ENCODE measurements at regions not wholly inside any gene's neighbourhood (a gene's known extent, or its start where the extent isn't known, plus 50 kb on each side); places are given as distances from the start of the nearest gene placed in this dataset.

DNA sequence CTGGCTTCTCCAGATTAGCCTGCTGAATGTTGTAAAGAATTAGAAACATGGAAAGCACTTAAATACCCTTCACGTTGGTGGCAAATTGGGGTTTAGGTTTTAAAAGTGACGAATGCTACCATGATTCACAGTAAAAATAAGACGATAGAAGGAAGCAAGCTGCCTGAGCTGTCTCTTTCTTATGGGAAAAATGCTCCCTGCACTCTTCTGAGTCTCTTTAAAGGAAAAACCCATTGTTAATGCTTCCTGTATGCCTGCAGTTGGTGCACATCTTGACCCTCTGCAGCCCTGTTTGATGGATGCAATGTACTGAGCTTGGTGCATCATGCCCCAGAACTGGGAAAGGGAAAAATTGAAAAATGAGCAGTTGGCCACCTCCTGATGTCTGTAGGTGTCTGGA, 258.6 kb upstream of the RASGRP1 start:
- H3K4me3 ChIP-seq (replicated peaks in 1 of 3; ENCODE audit: low read depth in 2 of 3, low read length in 3 of 3) = no peak overlapping the region
- H3K4me2 ChIP-seq (replicated peaks; ENCODE audit: extremely low read depth, low read length, poor library complexity, severe bottlenecking) = no peak overlapping the region
- 100% methylated on average over 3 of the region's 3 CpGs for WGBS (ENCODE audit: insufficient coverage)
- Mint-ChIP-seq H3K9me3 (peaks cover 0 to 8% (median 2%) of the 10 kb centered on the region in 7 donors), H3K36me3 (no peaks in the 10 kb centered on the region), H3K4me3 (no peak overlapping the region), H3K27ac (no peak overlapping the region), H3K4me1 (no peaks in the 10 kb centered on the region), H3K27me3 (ENCODE audit: low read depth in 3 of 3) (peaks cover 0 to 5% (median 0%) of the 10 kb centered on the region in 3 donors)
- no peaks in the 10 kb centered on the region for H3K36me3 ChIP-seq (replicated peaks in 1 of 2; ENCODE audit: control insufficient read depth in 1 of 2, insufficient read depth in 2 of 2, low read length in 2 of 2)
- no peaks in the 10 kb centered on the region for H3K79me2 ChIP-seq (ENCODE audit: insufficient read depth, low read length)
- peaks cover 5 to 9% of the 10 kb centered on the region in 2 donors for H3K9me3 ChIP-seq (replicated peaks in 1 of 2; ENCODE audit: control insufficient read depth in 1 of 2, insufficient read depth in 1 of 2, low read length in 2 of 2)
- no peak for DNase-seq
- TF ChIP-seq, protein P1, sequence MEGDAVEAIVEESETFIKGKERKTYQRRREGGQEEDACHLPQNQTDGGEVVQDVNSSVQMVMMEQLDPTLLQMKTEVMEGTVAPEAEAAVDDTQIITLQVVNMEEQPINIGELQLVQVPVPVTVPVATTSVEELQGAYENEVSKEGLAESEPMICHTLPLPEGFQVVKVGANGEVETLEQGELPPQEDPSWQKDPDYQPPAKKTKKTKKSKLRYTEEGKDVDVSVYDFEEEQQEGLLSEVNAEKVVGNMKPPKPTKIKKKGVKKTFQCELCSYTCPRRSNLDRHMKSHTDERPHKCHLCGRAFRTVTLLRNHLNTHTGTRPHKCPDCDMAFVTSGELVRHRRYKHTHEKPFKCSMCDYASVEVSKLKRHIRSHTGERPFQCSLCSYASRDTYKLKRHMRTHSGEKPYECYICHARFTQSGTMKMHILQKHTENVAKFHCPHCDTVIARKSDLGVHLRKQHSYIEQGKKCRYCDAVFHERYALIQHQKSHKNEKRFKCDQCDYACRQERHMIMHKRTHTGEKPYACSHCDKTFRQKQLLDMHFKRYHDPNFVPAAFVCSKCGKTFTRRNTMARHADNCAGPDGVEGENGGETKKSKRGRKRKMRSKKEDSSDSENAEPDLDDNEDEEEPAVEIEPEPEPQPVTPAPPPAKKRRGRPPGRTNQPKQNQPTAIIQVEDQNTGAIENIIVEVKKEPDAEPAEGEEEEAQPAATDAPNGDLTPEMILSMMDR (IDR thresholded peaks at IDR 0.05) = no peak
- no peaks in the 10 kb centered on the region for H4K20me1 ChIP-seq (ENCODE audit: insufficient read depth, low read length)
- intact Hi-C loops (cut with micrococcal nuclease) = no loop called here
- no peak overlapping the region for H3K27ac ChIP-seq (ENCODE audit: low read depth in 1 of 2, low read length in 2 of 2)
- H3K4me1 ChIP-seq (ENCODE audit: control insufficient read depth in 1 of 2, insufficient read depth in 2 of 2, low read length in 2 of 2) = no peaks in the 10 kb centered on the region
- H3K27me3 ChIP-seq (ENCODE audit: control insufficient read depth in 2 of 2, insufficient read depth in 2 of 2, low read length in 2 of 2) = no peaks in the 10 kb centered on the region
- no peak overlapping the region for H3K9ac ChIP-seq (ENCODE audit: insufficient read depth, low read length, poor library complexity, severe bottlenecking)
- H2AFZ ChIP-seq (ENCODE audit: insufficient read depth, low read depth, low read length, poor library complexity, severe bottlenecking) = no peak overlapping the region

DNA sequence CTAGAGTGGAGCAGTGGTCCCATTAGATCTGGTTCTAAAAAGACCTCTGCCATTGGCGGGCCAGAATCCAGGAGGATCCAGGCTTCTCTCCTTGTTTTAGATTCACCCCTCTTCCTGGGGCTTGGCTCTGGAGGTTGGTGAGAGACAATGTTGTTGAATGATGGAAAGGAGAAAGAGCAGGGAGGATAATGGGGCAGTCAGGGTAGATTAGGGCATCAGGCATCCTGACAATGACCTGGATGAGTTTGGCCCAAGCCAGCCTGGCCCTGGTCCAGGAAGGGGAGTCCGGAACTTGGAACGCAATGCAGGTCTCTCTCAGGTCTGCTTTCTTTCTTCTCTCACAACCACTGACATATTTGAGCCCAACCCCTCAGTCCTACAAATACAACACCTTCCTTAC, 260.1 kb upstream of the RASGRP1 start:
- Histone ChIP-seq H3K36me3 (replicated peaks in 1 of 2; ENCODE audit: control insufficient read depth in 1 of 2, insufficient read depth in 2 of 2, low read length in 2 of 2) (no peaks in the 10 kb centered on the region), H3K27me3 (ENCODE audit: control insufficient read depth in 2 of 2, insufficient read depth in 2 of 2, low read length in 2 of 2) (no peaks in the 10 kb centered on the region), H3K4me3 (replicated peaks in 1 of 3; ENCODE audit: low read depth in 2 of 3, low read length in 3 of 3) (no peak overlapping the region), H3K9me3 (replicated peaks in 1 of 2; ENCODE audit: control insufficient read depth in 1 of 2, insufficient read depth in 1 of 2, low read length in 2 of 2) (peaks cover 5 to 9% of the 10 kb centered on the region in 2 donors), H3K27ac (ENCODE audit: low read depth in 1 of 2, low read length in 2 of 2) (no peak overlapping the region), H4K20me1 (ENCODE audit: insufficient read depth, low read length) (no peaks in the 10 kb centered on the region), H3K4me2 (replicated peaks; ENCODE audit: extremely low read depth, low read length, poor library complexity, severe bottlenecking) (no peak overlapping the region), H2AFZ (ENCODE audit: insufficient read depth, low read depth, low read length, poor library complexity, severe bottlenecking) (no peak overlapping the region), H3K4me1 (ENCODE audit: control insufficient read depth in 1 of 2, insufficient read depth in 2 of 2, low read length in 2 of 2) (no peaks in the 10 kb centered on the region), H3K79me2 (ENCODE audit: insufficient read depth, low read length) (no peaks in the 10 kb centered on the region), H3K9ac (ENCODE audit: insufficient read depth, low read length, poor library complexity, severe bottlenecking) (no peak overlapping the region)
- no CpG with 5 or more reads among the region's 3 CpGs for WGBS (ENCODE audit: insufficient coverage)
- Mint-ChIP-seq H3K9me3 (peaks cover 0 to 8% (median 2%) of the 10 kb centered on the region in 7 donors), H3K4me1 (no peaks in the 10 kb centered on the region), H3K36me3 (no peaks in the 10 kb centered on the region), H3K4me3 (no peak overlapping the region), H3K27ac (peak overlapping the region in 1 of 7 donors; percentile 16), H3K27me3 (ENCODE audit: low read depth in 3 of 3) (peaks cover 0 to 3% (median 0%) of the 10 kb centered on the region in 3 donors)
- intact Hi-C loops (cut with micrococcal nuclease) = no loop called here
- TF ChIP-seq, protein P1 (IDR thresholded peaks at IDR 0.05) = no peak
- DNase-seq = no peak
